NCI-H460 (cell line): ENCODE measurements at regions not wholly inside any gene's neighbourhood (a gene's known extent, or its start where the extent isn't known, plus 50 kb on each side); places are given as distances from the start of the nearest gene placed in this dataset.

Experiments used
- DNase-seq: peaks from one replicate; pipeline ENCODE4 v3.0.0-alpha.2; 2016; ENCODE audit warnings: low read depth; ENCODE audit errors: extremely low read depth

DNA sequence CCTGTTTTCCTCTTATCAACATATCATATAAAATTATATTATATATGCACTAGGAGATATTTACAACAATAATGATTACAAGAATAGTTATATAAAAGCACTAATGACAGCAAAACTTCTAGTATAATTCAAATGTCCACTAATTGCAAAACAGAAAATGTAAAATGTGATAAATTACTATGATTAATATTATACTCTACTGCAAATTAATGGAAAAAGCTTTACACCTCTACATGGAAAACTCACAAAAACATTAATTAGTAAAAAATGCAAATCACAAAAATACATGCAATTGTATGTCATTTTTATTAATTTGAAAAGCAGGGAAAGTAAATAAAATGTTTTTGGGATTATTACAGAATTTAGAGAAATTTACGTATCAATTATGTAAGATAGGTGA lies 681.0 kb upstream of the PCDH20 start:
- DNase-seq: no peak

DNA sequence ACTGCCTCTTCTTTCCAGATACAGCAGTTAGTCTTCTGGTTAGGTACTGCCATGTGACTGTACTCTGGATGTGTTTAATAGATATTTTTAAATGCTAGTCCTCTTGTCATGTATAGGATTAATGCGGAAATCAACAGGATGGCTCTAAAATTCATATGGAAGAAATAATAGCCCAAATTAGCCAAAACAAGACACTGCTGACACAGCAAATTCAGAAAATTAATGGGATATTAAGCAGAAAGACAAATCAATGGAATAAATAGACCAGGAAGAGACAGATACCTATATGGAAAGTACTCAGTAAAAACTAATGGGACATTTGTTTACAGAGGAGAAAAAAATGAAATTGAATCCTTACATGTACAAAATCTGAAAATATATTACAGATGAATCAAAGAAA lies 679.3 kb upstream of the PCDH20 start:
- DNase-seq: no peak

DNA sequence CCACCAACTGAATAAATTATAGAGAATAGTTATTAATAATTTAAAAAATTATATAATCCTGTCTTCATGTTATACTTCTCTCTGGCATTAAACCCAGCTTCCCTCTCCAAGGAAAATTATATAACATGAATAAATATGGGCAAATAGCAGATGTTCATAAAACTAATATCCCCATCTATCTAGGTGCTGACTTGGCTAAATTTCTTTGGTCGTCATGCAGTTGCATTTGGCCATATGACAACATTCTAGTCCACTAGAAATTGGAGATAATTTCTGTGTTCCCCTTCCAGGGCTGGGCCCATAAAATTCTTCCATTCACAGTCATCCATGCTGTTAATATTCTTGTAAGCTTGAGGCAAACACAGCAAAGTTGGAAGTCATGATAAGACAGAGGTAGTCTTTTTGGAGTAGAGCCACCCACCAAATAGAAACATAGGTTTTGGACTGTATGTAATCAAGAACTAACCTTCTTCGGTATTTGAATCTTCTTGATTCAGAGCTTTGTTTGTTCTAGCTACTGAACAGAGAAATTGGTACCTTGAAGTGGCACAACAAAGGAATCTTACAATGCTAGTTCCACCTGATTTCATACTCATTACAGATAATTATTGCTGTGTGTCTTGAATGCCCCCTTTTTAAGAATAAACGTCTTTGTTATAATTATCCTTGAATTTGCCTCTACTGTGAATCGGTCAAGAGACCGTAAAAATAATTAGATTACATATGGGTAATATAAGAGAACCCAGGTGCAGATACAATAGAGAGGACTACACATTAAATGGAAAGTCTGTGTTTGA lies 678.5 kb upstream of the PCDH20 start:
- DNase-seq: no peak

GRCh38 chr13:62092949-62093348 lies 677.3 kb upstream of the PCDH20 start:
- no peak for DNase-seq

DNA sequence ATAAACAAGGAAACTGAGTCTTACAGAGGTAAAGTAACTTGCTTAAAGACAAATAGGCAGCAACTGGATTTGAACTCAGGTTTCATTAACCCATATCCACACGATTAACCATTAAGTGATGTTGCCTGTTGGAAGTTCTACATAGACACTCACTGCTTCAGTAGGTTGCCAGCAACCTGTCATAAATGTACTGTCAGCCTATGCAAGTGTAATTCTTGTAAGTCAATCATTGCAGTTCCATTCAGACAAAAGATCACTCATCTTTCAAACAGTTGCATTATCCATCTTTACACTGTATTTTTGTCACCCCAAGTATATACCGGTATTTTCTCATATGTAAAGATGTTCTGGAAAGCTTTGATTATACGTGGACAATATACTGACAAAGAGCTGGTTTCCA lies 676.9 kb upstream of the PCDH20 start:
- no peak for DNase-seq

DNA sequence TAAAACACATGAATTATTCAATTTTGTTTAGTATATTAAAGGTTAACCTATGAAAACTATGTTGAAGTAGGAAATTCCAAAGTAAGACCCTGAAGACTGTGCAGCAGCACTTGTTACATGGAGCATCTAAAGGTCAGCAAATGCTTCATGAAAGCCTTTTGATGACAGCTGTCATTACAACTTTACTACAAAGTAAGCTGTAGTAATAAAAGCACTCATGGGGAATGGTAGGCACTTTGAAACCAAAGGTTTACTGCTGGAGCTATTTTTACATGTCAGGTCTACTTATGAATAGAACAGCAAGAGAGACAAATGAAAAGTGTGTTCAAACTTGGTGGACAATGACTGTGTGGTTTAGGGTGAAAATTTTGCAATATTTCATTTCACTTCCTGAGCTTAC lies 672.5 kb upstream of the PCDH20 start:
- DNase-seq: no peak

GRCh38 chr13:62087124-62087523 lies 671.5 kb upstream of the PCDH20 start:
- DNase-seq: no peak

DNA sequence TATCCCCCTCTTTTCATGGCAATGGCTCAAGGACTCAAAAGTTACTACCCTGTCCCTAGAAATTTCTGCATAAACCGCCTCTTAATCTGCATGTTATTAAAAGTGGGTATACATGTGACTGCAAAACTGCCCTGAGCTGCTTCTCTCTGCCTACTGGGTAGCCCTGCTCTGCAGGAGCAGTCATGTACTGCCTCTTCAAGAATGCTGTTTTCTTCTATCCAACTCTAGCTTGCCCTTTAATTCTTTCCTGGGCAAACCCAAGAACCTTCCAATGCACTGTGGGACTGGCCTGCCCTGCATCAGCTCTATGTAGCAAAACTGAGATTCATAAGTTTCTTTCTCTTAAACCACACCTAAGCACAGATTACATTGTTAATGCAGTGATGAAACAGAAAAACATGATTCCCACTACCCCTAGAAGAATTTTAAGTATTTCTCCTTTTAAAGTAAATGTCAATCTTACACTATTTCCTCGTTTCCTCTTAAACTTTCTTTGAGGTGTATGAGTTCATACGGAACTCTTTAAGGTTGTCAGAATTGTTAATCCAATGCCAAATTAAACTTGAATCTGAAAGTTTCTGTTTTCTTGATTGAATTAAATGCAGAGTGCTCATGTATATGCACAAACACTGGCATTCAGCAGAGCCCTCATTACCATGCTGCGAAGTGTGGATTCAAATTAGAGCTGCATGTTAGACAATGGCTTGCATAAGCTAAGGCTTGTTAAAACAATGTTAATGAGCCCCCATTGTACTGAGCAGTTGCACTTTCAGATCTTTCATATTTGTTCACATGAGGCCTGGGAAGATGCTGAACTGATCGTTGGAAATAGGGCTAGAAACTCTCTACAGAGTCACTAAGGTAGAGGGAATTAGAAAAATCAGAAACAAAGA lies 669.9 kb upstream of the PCDH20 start:
- DNase-seq: no peak

GRCh38 chr13:62084728-62085127 lies 669.1 kb upstream of the PCDH20 start:
- DNase-seq: no peak

DNA sequence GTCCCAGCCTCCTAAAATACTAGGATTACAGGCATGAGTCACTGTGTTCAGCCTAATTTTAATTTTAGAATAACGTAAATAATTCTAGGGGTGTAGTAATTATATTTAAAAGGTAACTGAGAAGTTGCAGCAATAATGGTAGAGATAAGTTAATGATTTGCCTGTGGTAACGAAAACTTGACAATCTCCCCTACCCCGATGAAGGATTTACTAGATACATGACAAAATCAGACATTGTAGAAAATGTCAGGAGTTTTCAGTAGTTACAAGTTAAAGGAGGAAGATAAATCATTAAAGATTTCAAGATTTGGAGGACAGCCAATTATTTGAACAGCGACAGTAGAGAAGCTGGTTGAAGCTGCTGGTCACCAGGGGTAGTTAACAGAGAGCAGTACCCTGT lies 652.2 kb upstream of the PCDH20 start:
- DNase-seq: no peak

DNA sequence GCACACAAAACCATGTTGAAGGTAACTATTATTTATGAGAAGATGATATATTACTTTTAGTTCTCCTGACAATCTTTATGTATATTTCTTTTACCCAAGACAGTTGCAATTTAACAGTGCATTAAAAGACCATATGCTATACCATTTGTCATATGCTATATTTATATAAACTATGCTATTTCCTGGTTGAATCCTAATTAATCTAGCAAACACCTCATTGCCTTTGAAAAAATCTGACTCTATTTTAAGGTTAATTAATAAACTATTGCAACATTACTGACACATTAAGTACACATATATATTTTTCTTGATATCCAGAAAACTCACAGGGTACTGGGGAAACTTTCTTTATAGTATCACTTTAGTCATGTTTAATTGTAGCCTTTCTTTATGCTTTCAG lies 649.4 kb upstream of the PCDH20 start:
- no peak for DNase-seq

DNA sequence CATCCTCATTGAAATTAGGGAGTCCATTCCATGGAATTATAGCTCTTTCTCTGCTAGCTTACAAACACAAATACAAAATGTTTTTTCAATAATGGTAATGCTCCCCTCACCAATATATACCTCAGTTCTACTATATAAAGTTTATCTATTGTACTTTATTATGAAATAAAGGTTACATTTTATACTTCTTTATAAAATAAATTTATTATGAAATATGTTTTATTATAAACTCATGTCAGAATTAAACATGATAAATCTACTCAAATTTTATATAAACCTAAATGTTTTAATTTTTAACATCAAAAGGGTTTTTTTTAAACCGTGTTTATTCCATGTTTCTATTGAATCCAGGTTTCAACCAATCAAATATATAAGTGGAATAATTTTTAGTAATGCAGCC lies 646.1 kb upstream of the PCDH20 start:
- no peak for DNase-seq

GRCh38 chr13:62060570-62060969 lies 644.9 kb upstream of the PCDH20 start:
- DNase-seq: no peak

- DNase-seq: no peak
Observed at GRCh38 chr13:62057286-62057685, 641.6 kb upstream of the PCDH20 start.

DNA sequence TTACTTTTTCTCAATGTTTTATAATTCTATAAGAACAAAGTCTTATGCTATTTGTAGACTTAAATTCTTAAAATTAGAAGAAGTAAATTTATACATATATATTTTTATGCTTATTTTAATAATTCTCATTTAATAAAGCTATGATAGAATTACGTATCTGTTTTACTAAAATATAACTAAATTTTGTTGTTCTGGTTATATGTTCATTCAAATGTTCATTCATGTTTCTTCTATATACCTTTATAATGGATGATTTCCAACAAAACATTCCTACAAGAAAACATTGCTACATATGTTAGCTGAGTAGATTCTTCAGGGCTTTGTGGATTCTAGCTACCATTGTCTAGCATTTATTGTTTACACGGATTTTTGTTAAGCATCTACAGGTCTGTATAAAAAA lies 634.3 kb upstream of the PCDH20 start:
- no peak for DNase-seq

- no peak for DNase-seq
Observed at GRCh38 chr13:62046512-62046911, 630.9 kb upstream of the PCDH20 start.

DNA sequence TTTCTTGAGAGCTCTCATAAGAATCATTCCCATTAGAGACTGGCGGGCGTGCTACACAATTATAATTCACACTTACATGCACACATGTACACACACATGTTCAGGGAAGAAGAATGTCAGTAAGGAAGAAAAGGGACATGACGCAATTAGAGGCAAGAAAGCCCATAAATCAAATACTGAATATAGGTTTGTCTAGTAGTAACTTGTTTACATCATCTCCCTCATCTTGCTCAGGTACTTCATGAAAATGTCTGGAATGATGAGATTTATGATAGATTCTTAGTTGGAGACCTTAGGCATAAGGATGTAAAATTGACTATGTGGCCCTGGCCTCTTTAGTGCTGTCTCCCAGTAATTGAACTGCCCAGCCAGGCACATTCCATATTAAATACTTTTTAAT lies 628.0 kb upstream of the PCDH20 start:
- no peak for DNase-seq

GRCh38 chr13:62040806-62041205 lies 625.2 kb upstream of the PCDH20 start:
- DNase-seq: no peak

DNA sequence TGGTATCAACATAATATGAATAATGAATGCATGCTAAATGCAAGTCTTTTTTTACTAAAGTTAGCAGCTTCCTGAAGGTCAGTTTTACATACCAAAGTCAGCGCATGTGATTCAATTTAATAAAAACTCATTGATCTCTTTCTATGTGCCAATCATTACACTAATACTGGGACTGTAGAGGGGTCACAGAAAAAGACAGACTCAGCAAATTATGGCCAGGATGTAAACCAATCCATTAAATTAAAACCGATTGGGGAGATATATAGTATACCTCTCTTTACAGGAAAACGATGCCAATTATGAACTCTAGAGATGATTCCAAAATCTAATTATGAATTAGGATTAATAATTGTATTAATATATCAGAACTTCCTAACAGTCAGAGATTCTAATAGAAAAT lies 624.4 kb upstream of the PCDH20 start:
- no peak for DNase-seq

GRCh38 chr13:62038214-62038613 lies 622.6 kb upstream of the PCDH20 start:
- no peak for DNase-seq

DNA sequence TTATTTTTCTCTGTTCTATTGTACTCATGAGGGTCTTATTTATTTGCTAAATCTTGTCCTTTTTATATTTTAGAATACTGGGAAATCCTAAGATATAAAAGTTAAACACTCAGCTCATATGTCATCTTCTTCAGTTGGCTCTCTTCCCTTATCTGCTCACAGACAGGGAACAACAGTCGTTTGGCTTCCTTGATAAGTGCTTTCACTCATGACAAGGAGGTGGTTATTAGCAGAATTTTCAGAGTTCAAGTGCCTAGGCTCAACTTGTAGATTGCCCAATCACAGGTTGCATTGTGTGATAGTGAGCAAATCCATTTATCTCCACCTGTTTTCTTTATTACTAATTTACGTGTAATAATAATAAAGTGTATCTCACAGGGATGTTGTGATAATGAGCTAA lies 620.3 kb upstream of the PCDH20 start:
- DNase-seq: no peak

GRCh38 chr13:62033934-62034333 lies 618.3 kb upstream of the PCDH20 start:
- DNase-seq: no peak
